Fibroblast of the aortic adventitia (primary cell): ENCODE measurements at regions not wholly inside any gene's neighbourhood (a gene's known extent, or its start where the extent isn't known, plus 50 kb on each side); places are given as distances from the start of the nearest gene placed in this dataset.

Experiments
- DNase-seq: peaks from one replicate; pipeline ENCODE4 v3.0.0-alpha.2; 2010; ENCODE audit warnings: low read depth
- H3K4me3 ChIP-seq: 2 replicates; pipeline ENCODE4 v1.5.1; 2011; ENCODE audit warnings: low read depth, mild to moderate bottlenecking, control low read depth, low read length, moderate library complexity
- CTCF ChIP-seq: IDR thresholded peaks from 2 replicates; pipeline ENCODE4 v1.5.1; 2011; ENCODE audit warnings: mild to moderate bottlenecking, low read length, control low read depth, inconsistent platforms; ENCODE audit not compliant: insufficient read depth

- DNase-seq, result no peak
- H3K4me3 ChIP-seq, result no peak overlapping the region
- TF ChIP-seq CTCF, result no peak
These were observed 436.4 kb upstream of the GOLIM4 start for GRCh38 chr3:168532135-168532534.

- H3K4me3 ChIP-seq, result no peak overlapping the region
- DNase-seq, result no peak
- no peak for TF ChIP-seq CTCF
These were observed 435.4 kb upstream of the GOLIM4 start for GRCh38 chr3:168531116-168531515.

- TF ChIP-seq CTCF, result no peak
- no peak overlapping the region for H3K4me3 ChIP-seq
- DNase-seq, result no peak
These were observed 428.4 kb upstream of the GOLIM4 start for GRCh38 chr3:168524129-168524528.

- no peak for DNase-seq
- TF ChIP-seq CTCF, result no peak
These were observed 421.7 kb upstream of the GOLIM4 start for GRCh38 chr3:168517249-168518071.

GRCh38 chr3:168514252-168514651 lies 418.5 kb upstream of the GOLIM4 start:
- DNase-seq, result no peak
- no peak overlapping the region for H3K4me3 ChIP-seq
- no peak for TF ChIP-seq CTCF

More at GRCh38 chr3:168517249-168518071, 421.7 kb upstream of the GOLIM4 start:
- H3K4me3 ChIP-seq, result no peak overlapping the region

GRCh38 chr3:168512802-168513201 lies 417.1 kb upstream of the GOLIM4 start:
- H3K4me3 ChIP-seq, result no peak overlapping the region
- no peak for TF ChIP-seq CTCF
- no peak for DNase-seq

- TF ChIP-seq CTCF, result peak; percentile 55
- peak; percentile 25 for DNase-seq
These were observed 415.8 kb upstream of the GOLIM4 start for GRCh38 chr3:168511428-168512014.

More at GRCh38 chr3:168511428-168512014, 415.8 kb upstream of the GOLIM4 start:
- H3K4me3 ChIP-seq, result no peak overlapping the region
